SIG-M5 (cell line): ENCODE measurements at regions not wholly inside any gene's neighbourhood (a gene's known extent, or its start where the extent isn't known, plus 50 kb on each side); places are given as distances from the start of the nearest gene placed in this dataset.
"Not testable (repeated sequence)": the region's sequence is repeated elsewhere in the genome, so short reads cannot be mapped to it uniquely, and the experiment has no call there.

ENCODE experiments used
- DNase-seq: peaks from one replicate; lab custom pipeline; 2025; lab: John Stamatoyannopoulos, UW

GRCh38 chr2:47964277-47964676 lies 58.0 kb upstream of the FBXO11 start:
- DNase-seq: no peak

- no peak for DNase-seq
Measured at GRCh38 chr2:47964722-47965434, 58.6 kb upstream of the FBXO11 start.

DNA sequence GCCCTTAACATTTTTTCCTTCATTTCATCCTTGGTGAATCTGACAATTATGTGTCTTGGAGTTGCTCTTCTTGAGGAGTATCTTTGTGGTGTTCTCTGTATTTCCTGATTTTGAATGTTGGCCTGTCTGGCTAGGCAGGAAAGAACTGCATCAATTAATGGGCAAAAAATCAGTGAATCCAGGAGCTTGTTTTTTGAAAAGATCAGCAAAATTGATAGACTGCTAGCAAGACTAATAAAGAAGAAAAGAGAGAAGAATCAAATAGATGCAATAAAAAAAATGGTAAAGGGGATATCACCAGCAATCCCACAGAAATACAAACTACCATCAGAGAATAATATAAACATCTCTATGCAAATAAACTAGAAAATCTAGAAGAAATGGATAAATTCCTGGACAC lies 70.4 kb upstream of the FBXO11 start:
- DNase-seq: not testable (repeated sequence)

GRCh38 chr2:47984041-47984440 lies 77.7 kb upstream of the FBXO11 start:
- DNase-seq: no peak

- no peak for DNase-seq
Measured at GRCh38 chr2:47990503-47990902, 84.2 kb upstream of the FBXO11 start.

- no peak for DNase-seq
Measured at GRCh38 chr2:47992671-47993070, 86.4 kb upstream of the FBXO11 start.

GRCh38 chr2:47996808-47997207 lies 90.5 kb upstream of the FBXO11 start:
- DNase-seq: no peak

GRCh38 chr2:47999512-47999911 lies 93.2 kb upstream of the FBXO11 start:
- DNase-seq: no peak

DNA sequence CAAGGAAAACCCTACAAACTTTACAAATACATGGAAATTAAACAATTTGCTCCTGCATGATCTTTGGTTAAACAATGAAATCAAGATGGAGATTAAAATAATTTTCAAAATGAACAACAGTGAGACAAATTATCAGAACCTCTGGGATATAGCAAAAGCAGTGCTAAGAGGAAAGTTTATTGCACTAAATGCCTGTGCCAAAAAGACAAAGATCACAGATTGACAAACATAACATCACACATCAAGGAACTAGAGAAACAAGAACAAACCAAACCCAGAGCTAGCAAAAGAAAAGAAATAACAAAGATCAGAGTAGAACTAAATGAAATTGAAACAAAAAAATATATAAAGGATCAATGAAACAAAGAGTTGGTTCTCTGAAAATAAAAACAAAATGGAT lies 95.2 kb upstream of the FBXO11 start:
- DNase-seq: no peak

DNA sequence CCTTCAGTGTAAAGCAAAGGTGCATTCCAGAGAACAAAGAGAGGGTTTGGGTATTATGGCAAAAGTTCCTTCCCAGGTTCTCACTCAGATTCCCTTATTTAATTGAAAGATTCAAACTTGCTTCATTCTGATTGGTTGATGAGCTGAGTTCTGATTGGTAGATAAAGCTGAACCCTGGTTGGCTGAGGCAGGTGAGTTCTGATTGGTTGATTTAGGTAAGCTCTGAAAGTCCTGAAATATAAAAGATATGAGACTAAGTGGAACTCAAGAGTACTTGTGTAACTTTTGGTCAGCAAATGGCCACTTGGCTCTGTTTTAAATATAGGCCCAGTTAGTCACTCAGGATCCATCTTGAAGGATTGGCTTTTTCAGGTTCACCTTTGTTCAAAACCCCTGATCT lies 99.8 kb upstream of the FBXO11 start:
- no peak for DNase-seq

DNA sequence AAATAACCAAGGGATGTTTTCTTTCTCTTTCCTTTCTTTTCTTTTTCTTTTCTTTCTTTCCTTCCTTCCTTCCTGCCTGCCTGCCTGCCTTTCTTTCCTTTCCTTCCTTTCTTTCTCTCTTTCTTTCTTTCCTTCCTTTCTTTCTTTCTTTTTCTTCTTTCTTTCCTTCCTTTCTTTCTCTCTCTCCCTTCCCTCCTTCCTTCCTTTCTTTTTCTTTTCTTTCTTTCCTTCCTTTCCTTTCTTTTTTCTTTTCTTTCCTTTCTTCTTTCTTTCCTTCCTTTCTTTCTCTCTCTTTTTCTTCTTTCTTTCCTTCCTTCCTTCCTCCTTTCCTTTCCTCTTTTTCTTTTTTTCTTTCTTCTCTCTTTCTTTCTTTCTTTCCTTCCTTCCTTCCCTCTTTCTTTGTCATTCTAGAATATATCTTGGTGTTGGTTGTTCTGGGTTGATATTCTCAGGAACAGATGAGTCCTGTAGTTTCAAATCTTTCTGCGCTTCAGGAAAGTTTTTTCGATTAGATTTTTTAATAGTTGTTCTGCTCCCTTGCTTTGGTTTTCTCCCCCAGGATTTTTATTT lies 101.5 kb upstream of the FBXO11 start:
- no peak for DNase-seq

DNA sequence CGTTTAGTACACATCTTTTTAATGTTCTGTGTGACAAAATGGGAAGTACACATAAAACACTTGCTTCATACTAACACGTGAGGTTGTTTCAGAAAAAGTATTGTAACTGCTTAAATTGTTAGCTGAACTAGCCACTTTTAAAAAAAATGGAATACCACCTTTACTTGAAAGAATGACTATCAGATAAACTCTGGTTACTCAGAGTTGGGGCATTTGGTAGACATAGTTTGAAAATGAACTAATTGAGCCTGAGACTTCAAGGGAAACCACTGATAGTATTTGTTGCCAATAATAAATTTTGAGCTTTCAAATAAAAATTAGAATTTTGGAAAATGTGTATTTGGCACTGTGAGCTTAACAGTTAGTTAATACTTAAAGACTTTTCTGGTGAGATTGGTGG lies 103.0 kb upstream of the FBXO11 start:
- no peak for DNase-seq

GRCh38 chr2:48015421-48015820 lies 109.1 kb upstream of the FBXO11 start:
- DNase-seq: no peak

DNA sequence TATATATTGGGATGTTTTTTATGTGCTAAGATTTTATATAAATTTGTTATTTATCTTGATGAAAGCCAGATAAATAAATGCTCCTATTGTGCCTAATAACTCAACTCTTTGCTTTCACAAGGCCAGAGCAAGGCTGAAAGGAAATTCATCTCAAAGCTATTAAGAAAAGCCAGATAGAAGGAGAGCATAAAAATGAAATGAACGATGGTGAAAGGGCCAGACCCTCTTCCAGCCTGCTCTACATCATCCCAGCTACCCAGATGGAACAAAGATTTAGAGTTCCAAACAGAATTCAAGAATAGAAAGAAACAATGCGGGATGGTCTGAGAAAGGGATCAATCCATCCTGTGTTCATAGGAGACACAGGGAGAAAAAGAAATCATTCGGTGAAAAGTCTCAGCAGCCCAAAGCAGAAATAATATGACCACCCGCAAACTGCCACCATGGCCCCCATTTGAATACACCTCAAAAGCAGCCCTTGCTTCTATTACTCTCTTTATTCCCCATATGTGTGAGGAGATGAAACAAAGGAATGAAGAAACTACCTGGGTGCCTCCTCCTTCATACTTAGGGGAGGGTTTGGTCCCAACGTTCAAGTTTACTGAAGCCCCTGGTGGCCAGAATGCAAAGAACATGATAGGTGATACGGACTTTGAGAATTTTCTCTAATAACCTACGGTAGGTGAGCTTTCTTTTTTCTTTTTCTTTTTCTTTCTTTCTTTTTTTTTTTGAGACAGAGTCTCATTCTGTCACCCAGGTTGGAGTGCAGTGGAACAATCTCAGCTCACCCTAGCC lies 110.1 kb upstream of the FBXO11 start:
- no peak for DNase-seq

DNA sequence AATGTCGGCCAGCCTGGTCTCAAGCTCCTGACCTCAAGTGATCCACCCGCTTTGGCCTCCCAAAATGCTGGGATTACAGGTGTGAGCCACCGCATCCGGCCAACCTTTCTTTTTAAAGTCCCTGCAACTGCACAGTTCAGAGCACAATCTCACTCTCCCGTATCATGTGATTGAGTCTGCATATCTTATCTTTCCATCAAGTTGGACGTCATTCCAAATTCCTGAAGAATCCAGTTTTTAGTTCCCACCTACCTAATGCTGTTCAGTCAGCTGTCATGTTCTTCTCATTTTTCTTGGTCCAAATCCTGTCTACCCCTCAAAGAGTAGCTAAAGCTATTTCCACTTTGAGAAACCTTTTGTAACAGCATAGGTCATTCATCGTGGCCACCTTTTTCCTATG lies 110.8 kb upstream of the FBXO11 start:
- no peak for DNase-seq

GRCh38 chr2:48018480-48018879 lies 112.2 kb upstream of the FBXO11 start:
- DNase-seq: no peak

- DNase-seq: no peak
Measured at GRCh38 chr2:48026865-48027264, 120.6 kb upstream of the FBXO11 start.

GRCh38 chr2:48032765-48033164 lies 126.5 kb upstream of the FBXO11 start:
- no peak for DNase-seq

GRCh38 chr2:48034295-48034694 lies 128.0 kb upstream of the FBXO11 start:
- DNase-seq: no peak

DNA sequence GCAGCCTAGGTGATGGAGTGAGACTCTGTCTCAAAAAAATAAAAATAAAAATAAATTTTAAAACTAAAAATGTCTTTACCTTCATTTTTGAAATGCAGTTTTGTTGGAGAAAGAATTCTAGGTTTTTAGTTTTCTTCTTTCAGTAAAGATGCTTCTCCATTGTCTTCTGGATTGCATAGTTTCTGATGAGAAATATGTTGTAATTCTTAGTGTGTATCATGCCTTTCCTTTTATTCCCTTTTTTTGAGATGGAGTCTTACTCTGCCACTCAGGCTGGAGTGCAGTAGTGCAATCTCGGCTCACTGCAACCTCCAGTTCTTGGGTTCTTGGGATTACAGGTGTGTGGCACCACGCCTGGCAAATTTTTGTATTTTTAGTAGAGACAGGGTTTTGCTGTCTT lies 130.0 kb upstream of the FBXO11 start:
- no peak for DNase-seq

DNA sequence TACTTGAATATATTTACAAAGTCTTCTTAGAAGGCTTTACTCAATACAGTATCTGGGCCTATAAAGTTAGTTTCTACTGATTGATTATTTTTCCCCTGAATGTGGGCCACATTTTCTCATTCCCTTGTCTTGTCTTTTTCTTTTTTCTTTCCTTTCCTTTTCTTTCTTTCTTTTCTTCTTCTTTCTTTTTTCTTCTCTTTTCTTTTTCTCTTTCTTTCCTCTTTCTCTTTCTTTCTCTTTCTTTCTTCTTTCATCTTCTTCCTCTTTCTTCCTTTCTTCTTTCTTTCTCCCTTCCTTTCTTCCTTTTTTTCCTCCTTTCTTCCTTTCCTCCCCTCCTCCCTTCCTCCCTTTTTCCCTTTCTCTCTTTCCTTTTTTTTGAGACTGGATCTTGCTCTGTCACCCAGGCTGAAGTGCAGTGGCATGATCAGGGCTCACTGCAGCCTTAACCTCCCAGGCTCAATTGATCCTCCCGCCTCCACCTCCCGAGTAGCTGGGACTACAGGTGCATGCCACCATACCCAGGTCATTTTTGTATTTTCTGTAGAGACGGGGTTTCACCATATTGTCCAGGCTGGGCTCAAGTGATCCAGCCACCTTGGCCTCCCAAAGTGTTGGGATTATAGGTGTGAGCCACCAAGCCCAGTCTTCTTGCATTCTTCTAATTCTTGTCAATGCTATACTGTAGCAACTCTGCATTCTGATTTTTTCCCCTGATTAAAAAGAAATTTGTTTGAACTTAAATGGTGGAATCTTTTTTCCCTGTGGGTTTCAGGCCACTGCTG lies 133.1 kb upstream of the FBXO11 start:
- DNase-seq: no peak

DNA sequence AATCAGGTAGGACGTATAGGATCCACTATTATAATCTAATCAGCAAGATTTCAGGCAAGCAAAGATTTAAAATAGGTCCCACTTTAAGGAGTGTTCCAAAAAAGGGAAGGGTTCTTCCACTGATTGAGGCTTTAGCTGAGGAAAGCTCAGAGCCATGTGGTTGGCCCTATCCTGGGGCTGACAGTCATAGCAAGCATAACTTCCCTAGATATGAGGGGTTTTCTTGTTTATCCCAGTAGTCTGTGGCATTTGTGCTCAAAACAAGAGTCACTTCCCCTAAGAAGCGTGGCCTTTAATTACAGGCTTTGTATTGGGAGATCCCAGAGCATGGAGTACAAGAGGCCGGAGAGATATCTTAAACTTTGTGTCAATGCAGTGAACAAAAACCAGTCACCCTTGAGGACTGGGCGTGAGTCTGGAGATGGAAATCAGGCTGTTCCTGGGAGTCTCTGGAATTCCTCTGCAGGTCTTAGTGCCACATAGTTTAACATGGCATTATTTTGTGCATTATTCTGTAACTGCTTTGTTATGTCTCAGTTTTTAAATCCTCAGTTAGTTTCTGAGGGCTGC lies 136.9 kb upstream of the FBXO11 start:
- DNase-seq: no peak
